ENCODE measurements at regions not wholly inside any gene's neighbourhood (a gene's known extent, or its start where the extent isn't known, plus 50 kb on each side); places are given as distances from the start of the nearest gene placed in this dataset.

DNA sequence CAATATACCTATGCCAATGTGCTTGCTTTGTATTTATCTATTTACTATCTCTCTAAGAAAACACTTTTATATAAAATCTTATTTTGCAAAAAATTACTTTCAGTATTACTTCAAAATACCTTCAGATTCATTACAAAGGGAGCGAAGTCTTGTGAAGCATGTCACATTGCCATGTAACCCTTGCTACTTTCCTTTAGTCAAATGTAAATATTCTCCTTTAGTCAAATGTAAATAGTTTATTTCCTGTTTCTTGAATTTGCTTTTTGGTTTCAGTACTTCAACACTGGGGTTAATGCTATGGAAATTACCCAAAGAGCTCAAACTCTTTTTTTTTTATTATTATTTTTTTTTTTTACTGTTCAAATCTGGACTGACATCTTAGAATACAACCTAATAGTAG is 383.3 kb downstream of the GRXCR1 start:
- TF ChIP-seq, protein P1, sequence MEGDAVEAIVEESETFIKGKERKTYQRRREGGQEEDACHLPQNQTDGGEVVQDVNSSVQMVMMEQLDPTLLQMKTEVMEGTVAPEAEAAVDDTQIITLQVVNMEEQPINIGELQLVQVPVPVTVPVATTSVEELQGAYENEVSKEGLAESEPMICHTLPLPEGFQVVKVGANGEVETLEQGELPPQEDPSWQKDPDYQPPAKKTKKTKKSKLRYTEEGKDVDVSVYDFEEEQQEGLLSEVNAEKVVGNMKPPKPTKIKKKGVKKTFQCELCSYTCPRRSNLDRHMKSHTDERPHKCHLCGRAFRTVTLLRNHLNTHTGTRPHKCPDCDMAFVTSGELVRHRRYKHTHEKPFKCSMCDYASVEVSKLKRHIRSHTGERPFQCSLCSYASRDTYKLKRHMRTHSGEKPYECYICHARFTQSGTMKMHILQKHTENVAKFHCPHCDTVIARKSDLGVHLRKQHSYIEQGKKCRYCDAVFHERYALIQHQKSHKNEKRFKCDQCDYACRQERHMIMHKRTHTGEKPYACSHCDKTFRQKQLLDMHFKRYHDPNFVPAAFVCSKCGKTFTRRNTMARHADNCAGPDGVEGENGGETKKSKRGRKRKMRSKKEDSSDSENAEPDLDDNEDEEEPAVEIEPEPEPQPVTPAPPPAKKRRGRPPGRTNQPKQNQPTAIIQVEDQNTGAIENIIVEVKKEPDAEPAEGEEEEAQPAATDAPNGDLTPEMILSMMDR (IDR thresholded peaks at IDR 0.05), result no peak
- no peak for TF ChIP-seq POLR2A (IDR thresholded peaks at IDR 0.05)
- TF ChIP-seq POLR2AphosphoS5 (IDR thresholded peaks at IDR 0.05), result no peak
